G401 (cell line): ENCODE measurements at regions not wholly inside any gene's neighbourhood (a gene's known extent, or its start where the extent isn't known, plus 50 kb on each side); places are given as distances from the start of the nearest gene placed in this dataset.
"Not testable (repeated sequence)": the region's sequence is repeated elsewhere in the genome, so short reads cannot be mapped to it uniquely, and the experiment has no call there.

Source experiments
- DNase-seq: peaks from one replicate; pipeline ENCODE4 v3.0.0-alpha.2; 2015; ENCODE audit warnings: low spot score
- in situ Hi-C: cut with HindIII; loops from 2 replicates; pipeline ENCODE4 v1.10.0; 2016; ENCODE audit warnings: low sequenced_read_pairs, mixed read lengths

DNA sequence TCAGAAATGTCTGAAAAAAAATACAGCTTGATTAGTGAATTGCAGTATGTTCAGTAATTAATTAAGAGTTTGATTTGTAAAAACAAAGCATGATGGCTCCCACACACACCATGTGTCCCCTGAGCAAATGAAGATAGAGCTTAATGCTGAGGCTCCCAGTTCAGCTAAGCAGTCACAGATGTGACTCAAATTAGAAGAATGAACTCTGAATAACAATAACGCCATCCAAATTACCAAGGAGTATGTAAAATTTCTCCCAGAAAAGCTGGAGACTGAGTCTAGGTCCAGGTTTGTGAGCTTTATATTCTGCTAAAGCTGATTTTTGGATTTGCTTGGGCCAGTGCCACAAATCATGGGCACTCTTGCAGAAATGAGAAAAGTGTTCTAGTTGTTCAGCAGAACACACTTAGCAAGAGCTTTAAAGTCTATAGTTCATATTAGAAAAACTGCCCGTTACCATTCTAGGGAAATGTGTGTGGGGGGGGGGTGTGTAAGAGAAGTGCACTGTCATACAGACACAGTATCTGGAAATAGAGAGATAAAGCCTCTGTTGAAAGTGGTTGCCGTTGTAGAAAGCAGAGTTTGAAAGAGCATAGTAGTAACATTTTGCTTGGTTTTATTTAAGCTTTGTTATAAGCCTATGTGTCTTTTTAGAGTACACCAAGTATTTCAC lies 253.1 kb downstream of the BCAT1 start:
- DNase-seq, result no peak
- in situ Hi-C loops, result no loop called here

DNA sequence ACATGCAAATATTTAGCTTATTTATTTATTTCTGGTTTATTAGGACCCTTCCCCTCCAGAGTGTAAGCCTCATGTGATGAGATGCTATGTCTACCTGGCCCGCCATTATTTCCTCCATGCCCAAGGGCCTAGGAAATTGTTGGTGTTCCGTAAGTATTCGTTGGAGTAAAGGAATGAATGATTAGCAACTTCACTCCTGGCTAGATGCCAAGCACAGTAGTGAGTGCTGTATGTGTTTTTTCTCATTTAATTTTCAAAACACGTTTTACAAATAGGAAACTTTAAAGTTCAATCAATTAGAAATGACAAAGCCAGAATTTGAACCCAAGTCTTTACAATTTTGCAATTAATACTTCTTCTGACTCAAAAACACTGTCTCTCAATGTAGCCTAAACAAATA lies 253.8 kb downstream of the BCAT1 start:
- in situ Hi-C loops, result no loop called here
- no peak for DNase-seq

DNA sequence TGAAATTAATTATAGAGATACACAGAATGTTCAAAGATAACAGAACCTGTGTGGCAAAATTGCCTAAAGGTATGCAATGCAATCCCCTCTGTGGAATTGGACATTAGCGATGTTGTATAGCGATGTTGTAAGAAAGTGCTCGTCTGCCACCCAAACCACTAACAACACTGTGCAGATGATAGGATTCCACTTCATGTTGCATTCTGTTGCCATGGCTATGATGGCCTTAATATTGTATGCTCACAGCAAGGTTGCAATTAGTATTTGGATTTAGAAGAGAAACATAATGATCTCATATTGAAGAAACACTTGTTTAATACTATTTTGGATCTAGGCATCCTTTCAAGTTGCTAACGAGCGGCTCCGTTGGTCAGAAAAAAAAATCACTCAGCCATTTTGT lies 260.3 kb downstream of the BCAT1 start:
- no peak for DNase-seq
- in situ Hi-C loops, result no loop called here

- in situ Hi-C loops, result no loop called here
- no peak for DNase-seq
These were observed 267.3 kb downstream of the BCAT1 start for GRCh38 chr12:24681570-24681969.

DNA sequence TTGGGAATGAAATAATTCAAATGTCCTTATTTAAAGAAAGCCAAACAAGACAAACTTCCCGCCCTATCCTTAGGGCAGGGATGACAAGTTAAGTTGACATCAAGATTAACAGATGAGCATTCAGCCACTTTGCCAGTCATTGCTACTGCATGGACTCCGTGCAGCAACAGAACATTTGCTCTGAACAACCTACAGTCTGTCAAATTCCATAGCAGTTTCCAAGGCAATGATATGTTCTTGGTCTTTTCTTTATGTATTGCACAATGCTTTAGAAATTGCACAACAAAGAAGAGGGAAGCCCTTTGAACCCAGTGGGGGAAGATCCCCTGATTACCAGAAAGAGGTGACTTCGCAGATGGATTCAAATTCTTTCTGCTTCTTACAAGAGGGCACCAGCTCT lies 269.8 kb downstream of the BCAT1 start:
- no peak for DNase-seq
- in situ Hi-C loops, result no loop called here

DNA sequence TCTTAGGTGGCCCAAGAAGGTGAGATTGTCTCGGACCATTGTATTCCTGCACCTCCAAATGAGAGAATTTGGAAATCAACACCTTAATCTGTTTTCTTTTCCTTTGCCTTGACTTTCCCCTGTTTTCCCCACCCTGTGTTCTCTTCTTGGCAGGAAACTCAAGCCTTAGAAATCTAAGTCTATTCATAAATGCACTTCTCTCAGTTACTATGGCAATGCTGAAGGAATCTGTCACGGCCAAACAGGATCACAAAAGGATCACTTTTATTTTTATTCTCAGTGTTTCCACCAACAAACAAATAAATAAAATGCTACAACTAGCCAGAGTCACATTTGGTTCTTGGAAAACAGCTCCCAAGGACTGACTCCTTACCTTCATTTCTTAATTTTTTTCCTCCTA lies 270.5 kb downstream of the BCAT1 start:
- DNase-seq, result no peak
- in situ Hi-C loops, result no loop called here

- in situ Hi-C loops, result no loop called here
- no peak for DNase-seq
These were observed 280.3 kb downstream of the BCAT1 start for GRCh38 chr12:24668563-24668962.

- no peak for DNase-seq
- in situ Hi-C loops, result no loop called here
These were observed 284.6 kb downstream of the BCAT1 start for GRCh38 chr12:24664161-24664880.

DNA sequence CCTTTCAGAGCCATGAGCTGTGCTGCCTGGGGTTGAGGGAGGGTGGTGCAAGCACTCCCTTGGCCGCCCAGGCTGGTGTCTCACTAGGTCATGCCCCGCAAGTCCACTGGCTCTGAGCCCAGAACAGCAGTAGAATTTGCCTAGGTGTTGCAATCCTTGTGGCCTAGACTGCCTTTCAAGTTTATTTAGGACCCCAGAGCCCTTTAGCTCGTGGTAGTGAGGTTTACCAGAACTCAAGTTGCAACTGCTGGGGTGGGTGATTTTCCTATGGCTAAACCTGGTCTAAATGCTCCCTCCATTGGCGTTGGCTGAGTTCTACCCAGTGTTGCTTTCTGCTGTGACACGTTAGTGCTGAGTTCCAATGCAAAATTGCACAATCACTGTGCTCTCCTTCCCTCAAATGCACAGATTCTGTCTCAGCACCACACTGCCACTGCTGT lies 287.2 kb downstream of the BCAT1 start:
- DNase-seq, result no peak

DNA sequence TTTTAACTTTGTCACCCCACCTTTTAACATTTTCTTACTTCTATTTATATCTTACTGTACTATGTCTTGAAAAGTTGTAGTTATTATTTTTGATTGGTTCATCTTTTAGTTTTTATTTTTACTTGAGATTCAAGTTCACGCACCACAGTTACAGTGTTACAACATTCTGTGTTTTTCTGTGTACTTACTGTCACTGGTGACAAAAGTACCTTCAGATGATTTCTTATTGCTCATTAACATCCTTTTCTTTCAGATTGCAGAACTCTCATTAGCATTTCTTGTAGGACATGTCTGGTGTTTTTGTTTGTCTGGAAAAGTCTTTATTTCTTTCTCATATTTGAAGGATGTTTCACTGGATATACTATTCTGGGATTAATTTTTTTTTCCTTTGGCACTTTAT lies 289.9 kb downstream of the BCAT1 start:
- in situ Hi-C loops, result no loop called here
- no peak for DNase-seq

More for the DNA sequence above, 287.2 kb downstream of the BCAT1 start:
- in situ Hi-C loops, result no loop called here

DNA sequence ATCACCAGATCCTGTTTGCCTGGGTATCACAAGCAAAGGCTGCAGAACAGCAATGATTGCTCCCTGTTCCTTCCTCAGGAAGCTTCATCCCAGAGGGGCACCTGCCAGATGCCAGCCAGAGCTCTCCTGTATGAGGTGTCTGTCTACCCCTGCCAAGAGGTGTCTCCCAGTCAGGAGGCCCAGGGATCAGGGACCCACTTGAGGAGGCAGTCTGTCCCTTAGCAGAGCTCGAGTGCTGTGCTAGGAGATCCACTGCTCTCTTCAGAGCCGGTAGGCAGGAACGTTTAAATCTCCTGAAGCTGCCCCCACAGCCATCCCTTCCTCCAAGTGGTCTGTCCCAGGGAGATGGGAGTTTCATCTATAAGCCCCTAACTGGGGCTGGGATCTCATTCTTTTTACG lies 294.6 kb downstream of the BCAT1 start:
- DNase-seq, in situ Hi-C loops: not testable (repeated sequence)

GRCh38 chr12:24649634-24650033 lies 299.3 kb downstream of the BCAT1 start:
- in situ Hi-C loops, result no loop called here
- no peak for DNase-seq

DNA sequence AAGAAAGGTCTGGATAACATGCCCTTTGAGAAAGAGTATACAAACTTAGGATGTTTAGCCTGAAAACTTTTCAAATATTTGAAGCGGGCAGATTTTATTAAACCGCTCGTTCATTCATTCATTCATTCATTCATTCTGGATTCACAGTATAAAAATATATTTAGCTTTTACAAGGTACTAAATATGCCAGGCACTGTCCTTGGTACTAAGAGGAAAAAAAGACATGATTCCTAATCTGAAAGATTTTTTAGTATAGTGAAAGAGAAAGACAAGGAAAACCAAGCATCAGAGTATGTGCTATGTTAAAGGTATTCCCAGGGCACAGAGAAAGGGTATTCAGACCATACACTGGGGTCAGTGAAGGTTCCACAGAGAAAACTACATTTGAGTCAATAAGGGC lies 299.7 kb downstream of the BCAT1 start:
- DNase-seq, result no peak
- in situ Hi-C loops, result no loop called here

DNA sequence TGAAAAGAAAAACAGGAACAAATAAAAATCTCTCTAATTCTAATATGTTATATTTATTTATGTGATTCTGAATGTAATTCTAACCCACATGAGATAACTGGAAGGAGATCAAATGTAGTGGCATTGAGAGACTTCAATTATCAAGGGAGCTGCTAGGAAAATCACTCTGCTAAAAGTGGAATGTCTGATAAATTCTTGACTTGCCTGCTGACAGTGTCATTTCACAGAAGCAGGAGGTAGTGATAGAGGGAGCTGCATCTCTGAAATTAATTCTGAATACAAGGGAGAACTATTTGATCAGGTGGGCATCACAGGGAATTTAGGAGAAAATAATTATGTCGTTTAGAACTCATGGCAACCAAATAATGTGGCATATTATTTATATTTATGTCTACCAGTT lies 303.6 kb downstream of the BCAT1 start:
- DNase-seq, result no peak
- in situ Hi-C loops, result no loop called here

- in situ Hi-C loops, result no loop called here
These were observed 305.5 kb downstream of the BCAT1 start for GRCh38 chr12:24643120-24644119.

DNA sequence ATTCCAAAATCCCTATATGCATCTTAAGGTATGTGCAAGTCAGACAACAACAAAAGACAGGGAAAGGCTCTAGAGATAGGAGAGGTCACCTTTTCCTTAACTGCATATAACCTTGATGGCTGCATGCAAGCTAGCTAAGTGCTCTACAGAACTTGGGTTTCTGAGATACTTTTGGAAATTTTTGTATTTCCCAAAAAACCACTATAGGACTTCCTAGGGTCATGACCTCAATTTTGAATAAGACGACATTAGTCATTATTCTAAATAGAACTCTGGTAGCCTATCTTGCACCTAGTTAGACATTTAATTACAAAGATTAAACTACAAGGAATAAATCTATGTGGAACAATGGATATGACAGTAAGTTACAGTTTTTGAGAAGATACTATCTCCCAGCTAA lies 309.3 kb downstream of the BCAT1 start:
- in situ Hi-C loops, result no loop called here
- DNase-seq, result no peak

More at GRCh38 chr12:24643120-24644119, 305.5 kb downstream of the BCAT1 start:
- no peak for DNase-seq

DNA sequence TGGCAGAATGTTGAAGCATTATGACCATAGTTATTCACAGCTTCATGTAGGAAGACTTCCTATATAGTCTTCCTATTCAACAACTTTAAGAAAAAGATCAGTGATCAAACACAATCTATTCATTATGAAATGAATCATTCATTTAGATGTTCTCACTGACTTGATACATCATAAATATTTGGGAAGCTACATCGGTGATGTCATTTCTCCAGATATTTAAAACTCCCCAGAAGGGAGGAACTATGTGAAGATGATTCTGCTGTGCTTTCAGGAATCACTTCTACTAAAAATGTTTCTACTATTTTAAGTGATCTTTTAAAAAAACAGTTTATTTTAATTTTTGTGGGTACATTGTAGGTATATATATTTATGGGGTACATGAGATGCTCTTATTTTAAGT lies 316.4 kb downstream of the BCAT1 start:
- in situ Hi-C loops, result no loop called here
- no peak for DNase-seq

DNA sequence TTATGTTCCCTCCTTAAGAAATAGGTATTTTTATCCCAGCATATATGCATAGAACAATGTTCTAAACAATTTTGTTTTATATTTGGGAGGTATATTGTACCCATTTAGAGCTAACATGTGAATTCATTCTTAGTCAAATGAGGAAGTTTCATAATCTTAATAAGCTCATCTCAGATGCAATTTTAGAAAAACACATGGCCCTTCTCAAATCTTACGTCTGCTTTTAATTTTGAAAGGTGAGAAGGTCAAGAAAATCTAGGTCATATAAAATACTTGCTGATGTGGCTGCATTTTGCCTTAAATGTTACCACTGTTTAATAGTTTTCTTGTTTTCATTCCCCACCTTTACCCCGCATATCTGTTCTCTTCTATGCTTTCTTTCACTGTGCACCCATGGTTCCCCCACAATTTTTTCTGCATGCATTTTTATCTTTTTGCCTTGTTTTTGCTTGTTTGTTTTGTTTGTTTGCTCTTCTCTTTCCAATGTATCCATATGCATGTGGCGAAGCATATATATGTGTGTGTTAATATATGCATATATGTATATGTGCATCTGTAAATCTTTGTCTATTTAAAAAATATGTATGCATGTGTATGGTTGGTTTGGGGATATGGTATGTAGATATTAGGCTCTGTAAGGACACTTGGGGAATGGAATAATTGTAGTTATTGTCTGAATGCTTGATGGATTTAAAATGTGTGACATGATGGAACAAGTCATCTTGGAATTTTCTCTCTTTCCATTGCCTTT lies 317.1 kb downstream of the BCAT1 start:
- no peak for DNase-seq
- in situ Hi-C loops, result no loop called here

DNA sequence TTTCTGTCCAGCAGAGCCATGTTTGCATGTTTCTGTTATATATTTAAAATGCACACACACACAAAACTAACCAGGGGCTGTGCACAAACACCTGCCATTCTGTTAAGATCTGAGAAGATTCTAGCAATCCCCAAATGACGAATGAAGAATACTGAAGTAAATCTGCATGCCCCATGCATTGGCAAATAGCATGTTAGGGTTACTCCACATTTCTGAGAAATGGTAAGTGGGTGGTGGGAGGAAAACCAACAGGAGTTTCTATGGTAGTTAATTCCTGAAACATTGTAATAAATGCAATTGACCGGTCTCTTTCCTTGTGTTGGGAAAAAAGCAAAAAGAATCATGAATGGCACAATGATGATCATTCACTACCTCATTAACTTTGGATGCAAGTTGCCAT lies 318.0 kb downstream of the BCAT1 start:
- in situ Hi-C loops, result no loop called here
- DNase-seq, result no peak
